ENCODE measurements at regions not wholly inside any gene's neighbourhood (a gene's known extent, or its start where the extent isn't known, plus 50 kb on each side); places are given as distances from the start of the nearest gene placed in this dataset.

DNA sequence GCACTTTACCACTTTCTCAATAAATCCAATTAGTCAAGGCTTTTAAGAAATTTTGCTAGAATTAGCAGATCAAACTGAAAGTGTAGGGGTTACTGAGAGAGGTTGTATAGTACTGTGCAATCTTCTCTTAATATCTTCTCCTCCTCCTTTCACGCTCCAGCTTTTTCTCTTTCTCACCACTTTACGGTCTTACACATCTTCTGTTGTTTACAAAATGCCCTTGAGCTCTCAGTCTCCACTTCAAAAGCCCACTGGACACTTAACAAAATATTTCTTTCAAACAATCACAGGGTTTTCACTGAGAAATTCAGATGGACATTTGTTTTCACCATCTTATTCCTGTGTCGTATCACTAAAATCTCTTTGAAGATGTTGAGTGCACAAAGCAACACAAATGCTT, 678.2 kb downstream of the ADGRL2 start:
- TF ChIP-seq, protein P1, sequence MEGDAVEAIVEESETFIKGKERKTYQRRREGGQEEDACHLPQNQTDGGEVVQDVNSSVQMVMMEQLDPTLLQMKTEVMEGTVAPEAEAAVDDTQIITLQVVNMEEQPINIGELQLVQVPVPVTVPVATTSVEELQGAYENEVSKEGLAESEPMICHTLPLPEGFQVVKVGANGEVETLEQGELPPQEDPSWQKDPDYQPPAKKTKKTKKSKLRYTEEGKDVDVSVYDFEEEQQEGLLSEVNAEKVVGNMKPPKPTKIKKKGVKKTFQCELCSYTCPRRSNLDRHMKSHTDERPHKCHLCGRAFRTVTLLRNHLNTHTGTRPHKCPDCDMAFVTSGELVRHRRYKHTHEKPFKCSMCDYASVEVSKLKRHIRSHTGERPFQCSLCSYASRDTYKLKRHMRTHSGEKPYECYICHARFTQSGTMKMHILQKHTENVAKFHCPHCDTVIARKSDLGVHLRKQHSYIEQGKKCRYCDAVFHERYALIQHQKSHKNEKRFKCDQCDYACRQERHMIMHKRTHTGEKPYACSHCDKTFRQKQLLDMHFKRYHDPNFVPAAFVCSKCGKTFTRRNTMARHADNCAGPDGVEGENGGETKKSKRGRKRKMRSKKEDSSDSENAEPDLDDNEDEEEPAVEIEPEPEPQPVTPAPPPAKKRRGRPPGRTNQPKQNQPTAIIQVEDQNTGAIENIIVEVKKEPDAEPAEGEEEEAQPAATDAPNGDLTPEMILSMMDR (conservative IDR thresholded peaks at IDR 0.05; ENCODE audit: low read depth, low read length), result no peak
- TF ChIP-seq CEBPB (IDR thresholded peaks at IDR 0.05; ENCODE audit: low read depth, low read length) (no peak), RAD21 (IDR thresholded peaks at IDR 0.05; ENCODE audit: low read length) (no peak), RCOR1 (IDR thresholded peaks at IDR 0.05; ENCODE audit: insufficient replicate concordance, low read length) (no peak), POLR2A (IDR thresholded peaks at IDR 0.05; ENCODE audit: low read depth, low read length) (no peak)
- TF ChIP-seq, protein P2, sequence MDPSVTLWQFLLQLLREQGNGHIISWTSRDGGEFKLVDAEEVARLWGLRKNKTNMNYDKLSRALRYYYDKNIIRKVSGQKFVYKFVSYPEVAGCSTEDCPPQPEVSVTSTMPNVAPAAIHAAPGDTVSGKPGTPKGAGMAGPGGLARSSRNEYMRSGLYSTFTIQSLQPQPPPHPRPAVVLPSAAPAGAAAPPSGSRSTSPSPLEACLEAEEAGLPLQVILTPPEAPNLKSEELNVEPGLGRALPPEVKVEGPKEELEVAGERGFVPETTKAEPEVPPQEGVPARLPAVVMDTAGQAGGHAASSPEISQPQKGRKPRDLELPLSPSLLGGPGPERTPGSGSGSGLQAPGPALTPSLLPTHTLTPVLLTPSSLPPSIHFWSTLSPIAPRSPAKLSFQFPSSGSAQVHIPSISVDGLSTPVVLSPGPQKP (IDR thresholded peaks at IDR 0.05; ENCODE audit: borderline replicate concordance, low read depth, low read length), result no peak
